ENCODE measurements at regions not wholly inside any gene's neighbourhood (a gene's known extent, or its start where the extent isn't known, plus 50 kb on each side); places are given as distances from the start of the nearest gene placed in this dataset.

GRCh38 chr18:45329316-45329715 is 286.0 kb upstream of the SLC14A2 start:
- DNase-seq (ENCODE audit: low spot score), result no peak
- in situ Hi-C loops (cut with MboI; ENCODE audit: low pct_unique_long_range_greater_than_20kb, low sequenced_read_pairs, unreplicated experiment), result no loop called here
- TF ChIP-seq, protein P1, sequence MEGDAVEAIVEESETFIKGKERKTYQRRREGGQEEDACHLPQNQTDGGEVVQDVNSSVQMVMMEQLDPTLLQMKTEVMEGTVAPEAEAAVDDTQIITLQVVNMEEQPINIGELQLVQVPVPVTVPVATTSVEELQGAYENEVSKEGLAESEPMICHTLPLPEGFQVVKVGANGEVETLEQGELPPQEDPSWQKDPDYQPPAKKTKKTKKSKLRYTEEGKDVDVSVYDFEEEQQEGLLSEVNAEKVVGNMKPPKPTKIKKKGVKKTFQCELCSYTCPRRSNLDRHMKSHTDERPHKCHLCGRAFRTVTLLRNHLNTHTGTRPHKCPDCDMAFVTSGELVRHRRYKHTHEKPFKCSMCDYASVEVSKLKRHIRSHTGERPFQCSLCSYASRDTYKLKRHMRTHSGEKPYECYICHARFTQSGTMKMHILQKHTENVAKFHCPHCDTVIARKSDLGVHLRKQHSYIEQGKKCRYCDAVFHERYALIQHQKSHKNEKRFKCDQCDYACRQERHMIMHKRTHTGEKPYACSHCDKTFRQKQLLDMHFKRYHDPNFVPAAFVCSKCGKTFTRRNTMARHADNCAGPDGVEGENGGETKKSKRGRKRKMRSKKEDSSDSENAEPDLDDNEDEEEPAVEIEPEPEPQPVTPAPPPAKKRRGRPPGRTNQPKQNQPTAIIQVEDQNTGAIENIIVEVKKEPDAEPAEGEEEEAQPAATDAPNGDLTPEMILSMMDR (IDR thresholded peaks at IDR 0.05; ENCODE audit: extremely low read depth, insufficient read depth, missing control alignments), result no peak

DNA sequence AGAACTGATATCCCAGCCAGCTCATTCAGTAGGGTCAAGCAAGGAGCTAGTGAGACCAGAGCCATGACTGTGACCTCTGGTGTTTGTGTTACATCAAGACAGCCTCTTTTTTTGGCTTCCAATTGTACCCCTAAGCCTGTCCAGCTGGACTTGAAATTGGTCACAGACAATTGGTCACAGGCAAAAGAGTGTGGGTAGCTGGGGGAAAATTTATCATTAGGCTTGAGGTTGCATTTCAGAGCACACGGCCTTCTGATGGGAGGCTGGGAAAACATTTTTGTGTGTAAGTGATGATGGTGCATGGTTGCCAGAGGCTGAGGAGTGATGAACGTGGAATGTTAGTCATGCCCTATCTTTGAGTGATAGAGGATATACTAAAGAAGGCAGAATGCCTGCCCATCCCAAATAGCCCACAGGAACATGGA is 285.1 kb upstream of the SLC14A2 start:
- TF ChIP-seq, protein P1 (IDR thresholded peaks at IDR 0.05; ENCODE audit: extremely low read depth, insufficient read depth, missing control alignments), result no peak
- no peak for DNase-seq (ENCODE audit: low spot score)
- in situ Hi-C loops (cut with MboI; ENCODE audit: low pct_unique_long_range_greater_than_20kb, low sequenced_read_pairs, unreplicated experiment), result no loop called here

GRCh38 chr18:45332871-45333270 is 282.4 kb upstream of the SLC14A2 start:
- TF ChIP-seq, protein P1 (IDR thresholded peaks at IDR 0.05; ENCODE audit: extremely low read depth, insufficient read depth, missing control alignments), result no peak
- in situ Hi-C loops (cut with MboI; ENCODE audit: low pct_unique_long_range_greater_than_20kb, low sequenced_read_pairs, unreplicated experiment), result no loop called here
- no peak for DNase-seq (ENCODE audit: low spot score)

GRCh38 chr18:45334191-45334590 is 281.1 kb upstream of the SLC14A2 start:
- DNase-seq (ENCODE audit: low spot score), result no peak
- in situ Hi-C loops (cut with MboI; ENCODE audit: low pct_unique_long_range_greater_than_20kb, low sequenced_read_pairs, unreplicated experiment), result no loop called here
- TF ChIP-seq, protein P1 (IDR thresholded peaks at IDR 0.05; ENCODE audit: extremely low read depth, insufficient read depth, missing control alignments), result no peak

DNA sequence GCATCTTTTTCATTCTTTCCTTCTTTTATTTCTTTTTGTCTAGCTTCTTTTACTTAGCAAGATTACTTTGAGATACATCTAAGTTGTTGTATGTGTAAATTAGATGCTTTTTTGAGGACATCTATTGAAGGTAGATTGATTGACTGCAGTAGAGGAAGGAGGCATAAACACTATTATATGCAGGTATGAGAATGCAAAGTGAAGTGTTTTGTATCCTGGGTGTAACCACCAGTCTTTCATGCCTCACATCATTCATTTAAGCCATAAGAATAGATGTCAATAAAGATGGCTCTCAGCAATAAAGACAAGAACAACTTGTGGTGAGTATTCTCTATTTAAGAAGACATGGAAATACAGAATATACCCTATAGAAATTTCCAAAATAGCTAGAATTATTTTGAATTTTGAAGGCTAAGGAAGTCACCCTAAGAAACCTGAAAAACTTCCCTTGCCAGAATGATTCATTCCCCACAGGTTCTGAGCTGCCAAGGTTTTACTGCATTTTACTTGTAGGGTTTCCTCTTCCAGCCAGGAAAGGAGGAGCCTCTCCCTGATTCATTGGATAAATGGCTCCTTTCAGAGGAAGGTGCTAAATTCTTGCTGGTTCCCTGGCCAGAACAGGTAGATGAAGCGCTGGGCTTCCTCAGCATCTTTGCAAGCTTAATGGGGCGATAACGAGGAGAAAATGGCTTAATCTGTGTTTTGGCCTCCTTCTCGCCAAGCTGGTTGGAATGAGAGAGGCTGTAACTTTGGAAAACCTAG is 279.8 kb upstream of the SLC14A2 start:
- TF ChIP-seq, protein P1 (IDR thresholded peaks at IDR 0.05; ENCODE audit: extremely low read depth, insufficient read depth, missing control alignments), result no peak
- in situ Hi-C loops (cut with MboI; ENCODE audit: low pct_unique_long_range_greater_than_20kb, low sequenced_read_pairs, unreplicated experiment), result no loop called here
- no peak for DNase-seq (ENCODE audit: low spot score)

DNA sequence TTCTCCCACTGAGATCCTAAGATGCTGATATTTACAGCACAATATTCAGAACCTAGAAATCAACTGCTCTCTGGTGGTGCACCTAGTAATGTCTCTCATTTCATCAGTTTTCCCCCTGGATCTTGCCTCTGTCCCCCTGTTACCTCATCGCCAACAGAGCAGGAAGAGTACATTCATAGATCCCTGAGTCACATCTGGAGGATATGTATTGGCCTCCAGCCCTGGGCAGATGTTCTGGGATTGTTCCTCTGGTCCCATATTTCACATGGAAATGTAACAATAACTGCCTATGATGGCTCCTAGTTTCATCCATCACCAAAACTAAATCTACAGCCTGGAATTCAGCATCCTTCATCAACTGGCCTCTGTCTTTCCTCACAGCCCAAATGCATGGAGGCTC is 278.8 kb upstream of the SLC14A2 start:
- DNase-seq (ENCODE audit: low spot score), result no peak

More for the DNA sequence above, 278.8 kb upstream of the SLC14A2 start:
- TF ChIP-seq, protein P1 (IDR thresholded peaks at IDR 0.05; ENCODE audit: extremely low read depth, insufficient read depth, missing control alignments), result no peak
- in situ Hi-C loops (cut with MboI; ENCODE audit: low pct_unique_long_range_greater_than_20kb, low sequenced_read_pairs, unreplicated experiment), result no loop called here

Measured in GM13977 (cell line).